HG03558 (cell line): ENCODE measurements at regions not wholly inside any gene's neighbourhood (a gene's known extent, or its start where the extent isn't known, plus 50 kb on each side); places are given as distances from the start of the nearest gene placed in this dataset.

Experiments
- ATAC-seq: cut with Tn5 transposase; IDR thresholded peaks from one replicate; pipeline ENCODE4 v1.9.1; 2021; ENCODE audit warnings: moderate number of reproducible peaks; ENCODE audit not compliant: unreplicated experiment; ENCODE audit errors: extremely low read depth

DNA sequence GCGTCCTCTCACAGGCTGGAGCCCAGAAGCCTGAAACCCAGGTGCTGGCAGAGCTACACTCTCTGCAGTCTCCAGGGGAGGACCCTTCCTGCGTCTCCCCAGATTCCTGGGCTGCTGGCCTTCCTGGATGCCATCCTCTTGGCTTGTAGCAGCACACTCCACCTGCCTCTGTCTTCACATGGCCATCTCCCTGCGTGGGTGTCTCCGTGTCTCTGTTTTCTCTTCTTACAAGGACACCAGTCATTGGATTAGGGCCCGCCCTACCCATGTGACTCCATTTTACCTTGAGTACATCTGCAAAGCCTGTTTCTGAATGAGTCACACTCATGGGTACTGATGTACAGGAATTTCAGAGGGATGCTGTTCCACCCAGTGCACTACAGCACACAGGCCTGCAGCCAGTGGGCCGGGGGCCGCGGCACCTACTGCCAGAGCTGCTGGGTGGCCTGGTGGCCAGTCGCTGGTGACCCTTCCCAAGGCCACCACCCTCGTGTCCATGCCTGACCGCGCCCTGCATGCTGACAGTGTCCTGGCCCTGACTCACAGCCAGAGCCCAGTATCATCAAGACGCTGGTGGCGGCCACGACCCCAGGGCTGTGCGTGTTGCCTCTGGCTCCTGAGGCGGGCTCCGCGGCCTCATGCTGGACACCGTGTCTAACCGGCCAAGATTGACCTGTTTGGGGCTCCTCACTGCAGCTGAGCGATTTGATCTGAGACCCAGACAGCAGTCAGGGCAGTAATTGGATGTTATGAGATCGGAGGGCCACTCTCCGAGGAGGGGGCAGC, 63.6 kb upstream of the NKX1-1 start:
- no peak for ATAC-seq

DNA sequence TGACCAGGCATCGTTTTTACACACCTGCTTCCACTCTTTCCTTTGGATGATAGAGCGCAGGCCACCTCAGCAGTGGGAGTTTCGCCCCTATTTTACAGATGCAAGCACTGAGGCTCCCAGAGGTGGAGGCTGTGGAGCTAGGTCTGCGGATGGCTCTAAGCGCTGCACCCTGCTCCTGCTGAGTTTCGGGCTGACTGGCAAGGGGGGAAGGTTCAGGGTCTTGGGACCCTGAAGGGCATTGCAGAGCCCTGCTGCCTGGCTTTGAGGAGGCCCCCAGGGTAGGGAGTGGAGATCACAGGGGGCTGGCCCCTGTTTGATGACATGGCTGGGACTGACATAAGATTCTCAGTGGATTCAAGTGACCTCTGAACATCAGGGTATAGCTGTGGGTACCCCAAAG, 62.8 kb upstream of the NKX1-1 start:
- no peak for ATAC-seq

DNA sequence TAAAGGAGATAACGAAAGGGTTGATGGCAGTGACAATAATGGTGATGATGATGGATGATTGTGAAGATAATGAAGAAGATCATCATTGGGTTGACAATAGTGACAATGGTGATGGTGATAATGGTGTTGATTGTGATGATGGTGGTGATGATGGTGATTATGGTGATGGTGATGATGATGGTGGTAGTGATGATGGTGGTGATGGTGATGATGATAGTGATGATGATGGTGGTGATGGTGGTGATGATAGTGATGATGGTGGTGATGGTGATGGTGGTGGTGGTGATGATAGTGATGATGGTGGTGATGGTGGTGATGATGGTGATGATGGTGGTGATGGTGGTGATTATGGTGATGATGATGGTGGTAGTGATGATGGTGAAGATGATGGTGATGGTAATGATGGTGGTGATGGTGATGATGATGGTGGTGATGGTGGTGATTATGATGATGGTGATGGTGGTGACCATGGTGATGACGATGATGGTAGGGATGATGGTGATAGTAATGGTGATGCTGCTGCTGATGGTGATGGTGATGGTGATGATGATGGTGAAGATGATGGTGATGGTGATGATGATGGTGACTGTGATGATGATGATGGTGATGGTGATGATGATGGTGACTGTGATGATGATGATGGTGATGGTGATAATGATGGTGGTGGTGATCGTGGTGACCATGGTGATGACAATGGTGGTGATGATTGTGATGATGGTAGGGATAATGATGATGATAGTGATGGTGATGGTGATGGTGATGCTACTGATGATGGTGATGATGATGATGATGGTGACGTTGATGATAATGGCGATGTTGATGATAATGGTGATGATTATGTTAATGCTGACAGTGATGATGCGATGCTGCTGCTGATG, 61.6 kb upstream of the NKX1-1 start:
- no peak for ATAC-seq

DNA sequence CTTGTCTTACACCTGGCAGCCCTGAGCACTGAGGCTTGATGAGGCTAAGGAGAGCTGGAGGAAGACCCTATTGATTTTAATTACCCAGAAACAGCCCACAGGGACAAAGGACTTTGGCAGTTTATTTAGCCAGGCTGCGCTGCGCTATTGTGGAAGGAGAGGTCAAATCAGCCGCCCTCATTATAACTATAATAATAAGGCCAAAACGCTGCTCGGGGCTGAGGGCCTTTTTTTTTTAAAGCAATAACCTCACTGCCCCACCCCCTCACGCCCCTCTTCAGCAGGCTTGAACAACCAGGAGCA, 60.6 kb upstream of the NKX1-1 start:
- ATAC-seq, result no peak

DNA sequence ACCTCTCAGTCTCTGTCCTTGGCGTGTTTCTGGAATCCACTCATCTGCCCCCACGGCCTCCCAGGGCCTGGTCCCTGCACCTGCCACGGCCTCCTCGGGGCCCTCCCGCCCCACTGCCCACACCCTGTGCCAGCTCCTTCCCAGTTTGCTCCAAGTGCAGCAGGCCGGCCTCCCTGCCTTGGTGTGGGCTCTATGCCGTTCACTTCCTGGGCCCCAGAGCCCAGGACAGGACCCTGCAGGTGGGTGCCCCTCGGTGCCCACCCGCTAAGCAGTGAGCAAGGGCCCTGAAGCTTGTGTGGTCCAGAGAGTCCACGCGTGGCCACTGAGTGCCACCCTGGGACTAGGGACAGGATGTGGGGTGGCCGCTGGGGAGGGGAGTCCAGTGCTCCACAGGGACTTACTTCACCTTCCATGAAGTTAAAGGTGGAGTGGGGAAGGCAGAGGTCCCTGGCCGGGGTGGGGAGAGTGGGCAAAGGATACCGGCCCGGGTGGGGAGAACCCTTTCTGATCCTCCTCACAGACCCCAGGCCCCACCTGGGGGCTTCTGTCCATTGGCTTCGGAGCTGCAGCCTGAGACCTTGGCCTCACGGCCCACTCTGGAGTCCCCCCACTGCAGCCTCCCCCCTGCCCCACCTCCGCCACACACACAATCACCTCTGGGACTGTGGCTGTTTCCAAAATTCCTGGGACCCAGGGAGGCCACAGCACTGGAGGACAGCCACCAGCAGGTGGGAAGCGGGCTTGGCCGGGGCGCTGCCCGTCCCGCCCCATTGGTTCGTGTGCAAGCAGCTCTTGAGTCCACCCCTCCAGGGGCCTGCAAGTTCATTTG, 60.0 kb upstream of the NKX1-1 start:
- no peak for ATAC-seq

GRCh38 chr4:1465173-1466033, 59.2 kb upstream of the NKX1-1 start:
- no peak for ATAC-seq

DNA sequence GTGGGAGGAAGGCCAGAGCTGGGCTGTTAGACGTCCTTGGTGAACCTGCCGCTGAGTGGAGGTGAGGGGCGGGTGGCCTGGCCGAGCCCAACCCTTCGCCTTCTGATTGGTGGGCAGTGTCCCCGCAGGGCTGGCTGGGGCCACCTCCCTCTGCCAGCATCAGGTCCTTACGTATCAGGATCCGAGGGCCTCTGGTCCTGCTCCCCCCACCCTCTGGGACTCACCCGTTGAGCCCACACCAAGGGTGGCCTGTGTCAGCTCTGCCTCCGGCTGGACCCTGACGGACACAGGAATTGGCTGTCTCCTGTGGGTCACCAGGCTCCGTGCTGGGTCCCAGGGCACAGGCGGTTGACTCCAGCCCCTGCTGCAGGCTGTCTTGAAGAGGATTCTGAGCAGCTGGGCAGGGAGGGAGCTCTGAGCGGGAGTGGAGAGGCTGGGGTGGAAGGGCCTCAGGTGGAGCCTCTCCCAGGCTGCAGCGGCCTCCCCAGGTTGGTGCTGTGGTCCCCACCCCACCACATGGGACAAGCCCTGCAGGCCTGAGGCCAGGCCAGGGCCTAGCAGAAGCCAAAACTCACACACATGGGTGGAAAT, 58.4 kb upstream of the NKX1-1 start:
- ATAC-seq, result no peak

DNA sequence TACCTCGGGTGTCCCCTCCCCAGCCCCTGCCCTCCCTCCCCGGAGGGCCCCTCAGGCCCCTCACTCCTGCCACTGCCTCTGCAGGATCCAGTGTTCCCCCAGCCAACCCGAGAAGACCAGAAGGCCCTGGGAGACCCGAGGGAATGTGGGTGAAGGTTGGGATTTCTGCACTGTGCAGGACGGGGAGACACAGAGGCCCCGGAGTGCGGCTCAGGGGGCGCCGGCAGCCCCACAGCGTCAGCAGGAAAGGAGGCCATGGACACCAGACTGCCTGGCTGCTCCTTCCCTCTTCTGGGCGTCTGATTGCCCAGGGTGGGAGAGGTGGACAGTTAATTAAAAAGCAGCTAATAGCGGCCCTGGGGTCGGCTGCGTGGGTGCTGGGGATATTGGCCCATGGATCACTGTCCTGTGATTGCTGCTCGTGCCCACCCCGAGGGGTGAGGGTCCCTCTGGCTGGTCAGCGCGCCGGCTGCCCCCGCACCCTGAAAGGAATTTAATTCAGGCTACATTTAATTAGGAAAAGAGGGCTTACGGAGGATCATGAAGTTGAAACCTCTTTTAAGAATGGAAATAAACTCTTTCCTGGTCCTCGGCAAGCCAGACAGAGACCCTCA, 57.8 kb upstream of the NKX1-1 start:
- ATAC-seq, result no peak

GRCh38 chr4:1463088-1463926, 57.1 kb upstream of the NKX1-1 start:
- ATAC-seq, result no peak

- ATAC-seq, result no peak
These were observed 56.5 kb upstream of the NKX1-1 start for GRCh38 chr4:1462768-1463075.

DNA sequence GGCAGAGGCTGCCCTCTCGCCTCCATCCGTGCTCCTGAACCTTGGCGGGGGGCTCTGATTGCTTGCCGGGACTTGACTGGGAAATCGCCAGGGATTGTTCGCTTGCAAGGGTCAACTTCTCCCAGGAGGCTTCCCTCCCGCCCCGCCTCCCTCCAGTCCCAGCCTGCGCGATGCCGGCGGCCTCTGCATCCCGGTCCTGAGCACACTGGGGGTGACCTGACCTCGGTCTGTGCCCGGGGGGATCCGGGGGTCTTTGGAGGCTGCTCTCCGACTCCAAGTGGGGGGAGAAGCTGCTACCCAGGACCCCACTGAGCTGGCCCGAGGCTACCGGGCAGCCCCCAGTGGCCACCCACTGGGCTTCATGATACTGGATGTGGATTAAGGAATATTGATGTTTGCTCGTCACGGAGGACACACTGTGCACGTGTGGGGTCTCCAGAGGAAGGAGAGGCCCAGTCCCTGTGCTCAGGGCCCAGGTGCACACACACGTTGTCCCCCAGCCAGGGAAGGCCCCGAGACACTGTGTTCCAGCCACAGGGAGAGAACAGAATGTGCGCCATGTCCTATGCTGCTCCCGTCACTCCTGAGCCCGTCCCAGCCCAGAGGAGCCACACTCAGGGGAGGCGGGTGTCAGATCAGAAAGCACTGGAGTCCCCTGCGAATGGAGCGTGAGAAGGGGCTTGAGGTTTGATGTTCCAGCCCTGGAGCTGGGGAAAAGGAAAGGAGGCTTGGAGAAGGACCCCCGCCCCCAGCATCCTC, 55.9 kb upstream of the NKX1-1 start:
- no peak for ATAC-seq

DNA sequence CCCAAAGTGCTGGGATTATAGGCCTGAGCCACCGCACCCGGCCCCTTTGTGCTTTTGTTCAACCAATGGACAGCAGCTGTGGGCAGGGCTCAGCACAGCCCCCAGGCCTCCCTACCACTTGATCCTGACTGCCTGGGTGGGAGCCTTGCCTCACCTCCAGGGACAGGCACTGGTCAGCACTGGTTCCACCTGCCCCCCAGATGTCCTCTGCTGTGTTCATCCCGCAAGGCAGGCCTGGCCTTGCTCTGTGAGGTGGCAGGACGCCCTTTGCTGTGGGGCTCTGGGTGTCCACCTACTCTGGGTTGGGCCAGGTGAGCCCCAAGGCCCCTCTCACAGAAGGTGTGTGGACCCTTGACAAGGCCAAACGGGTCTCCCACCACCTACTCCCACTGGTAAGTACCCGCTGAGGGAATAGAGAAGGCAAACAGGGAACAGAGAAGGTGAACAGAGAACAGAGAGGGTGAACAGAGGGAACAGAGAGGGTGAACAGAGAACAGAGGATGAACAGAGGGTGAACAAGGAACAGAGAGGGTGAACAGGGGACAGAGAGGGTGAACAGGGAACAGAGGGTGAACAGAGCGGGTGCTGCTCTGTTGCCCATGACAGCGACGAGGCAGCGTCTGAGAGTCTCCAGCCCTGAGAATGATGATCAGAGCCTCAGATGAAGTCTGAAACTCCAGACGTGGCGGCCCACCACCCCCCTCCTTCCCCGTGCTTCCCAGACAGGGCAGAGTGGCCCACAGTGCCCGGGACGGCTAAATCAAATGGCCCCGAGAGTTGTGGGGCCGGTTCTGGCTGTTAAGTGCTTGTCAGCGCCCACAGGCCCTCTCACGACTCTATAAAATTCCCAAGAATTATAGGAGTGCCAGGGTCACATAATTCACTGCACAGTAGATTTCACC, 55.0 kb upstream of the NKX1-1 start:
- no peak for ATAC-seq

GRCh38 chr4:1459722-1460511, 53.7 kb upstream of the NKX1-1 start:
- ATAC-seq, result no peak

- no peak for ATAC-seq
These were observed 53.0 kb upstream of the NKX1-1 start for GRCh38 chr4:1459081-1459721.

- no peak for ATAC-seq
These were observed 52.3 kb upstream of the NKX1-1 start for GRCh38 chr4:1458581-1458980.
